HEK293 (cell line): ENCODE measurements at regions not wholly inside any gene's neighbourhood (a gene's known extent, or its start where the extent isn't known, plus 50 kb on each side); places are given as distances from the start of the nearest gene placed in this dataset.

Experiments
- CTCF ChIA-PET: fragments of 350-600 bp; formaldehyde crosslinking; extraction: SDS; loops from one replicate; lab custom pipeline; 2021; ENCODE audit warnings: antibody characterized with exemption; lab: Yijun Ruan, JAX
- POLR2A ChIA-PET: fragments of 300-600 bp; formaldehyde crosslinking; extraction: SDS; loops from one replicate; lab custom pipeline; 2020; ENCODE audit warnings: antibody characterized with exemption, inconsistent platforms; lab: Yijun Ruan, JAX
- H3K27ac ChIP-seq: fragments of 200-500 bp; sonication (Bioruptor generic); 2 replicates; pipeline ENCODE4 v1.5.1; 2014; ENCODE audit warnings: low read depth, low read length, control low read depth, inconsistent platforms; ENCODE audit errors: extremely low read depth
- H3K36me3 ChIP-seq, 2 experiments: fragments of 200-500 bp in 1 of 2; sonication (Bioruptor generic) in 1 of 2; 1 replicate in 1 of 2; 2 replicates in 1 of 2; pipeline ENCODE4 v1.5.1; 2014 to 2017; ENCODE audit warnings: inconsistent platforms in 2 of 2, low read length in 2 of 2; ENCODE audit not compliant: control insufficient read depth in 2 of 2, insufficient read depth in 1 of 2
- H3K4me1 ChIP-seq: fragments of 200-500 bp; sonication (Bioruptor generic); 2 replicates; pipeline ENCODE4 v1.5.1; 2014; ENCODE audit warnings: mild to moderate bottlenecking, low read length, inconsistent platforms; ENCODE audit not compliant: control insufficient read depth, insufficient read depth
- H3K4me3 ChIP-seq: 2 replicates; pipeline ENCODE4 v1.5.1; 2011; ENCODE audit warnings: low read depth, mild to moderate bottlenecking, control low read depth, low read length, moderate library complexity
- H3K9me3 ChIP-seq: fragments of 200-500 bp; sonication (Bioruptor generic); 2 replicates; pipeline ENCODE4 v1.5.1; 2014; ENCODE audit warnings: low read depth, low read length, inconsistent platforms; ENCODE audit not compliant: control insufficient read depth, insufficient read depth
- EGR2 ChIP-seq: fragments of 450-650 bp; formaldehyde crosslinking; IDR thresholded peaks from 2 replicates; pipeline ENCODE4 v1.5.1; 2016; ENCODE audit warnings: low read depth, missing biosample characterization, missing genetic modification characterization
- KLF10 ChIP-seq: fragments of 450-650 bp; IDR thresholded peaks from 2 replicates; pipeline ENCODE4 v1.5.1; 2018; ENCODE audit warnings: missing biosample characterization, mild to moderate bottlenecking, missing genetic modification characterization
- KLF9 ChIP-seq: fragments of 450-650 bp; formaldehyde crosslinking; IDR thresholded peaks from 2 replicates; pipeline ENCODE4 v1.5.1; 2016; ENCODE audit warnings: missing biosample characterization, missing genetic modification characterization, low read depth
- MYNN ChIP-seq: fragments of 450-650 bp; formaldehyde crosslinking; IDR thresholded peaks from 2 replicates; pipeline ENCODE4 v1.5.1; 2016; ENCODE audit warnings: missing biosample characterization, missing genetic modification characterization, borderline replicate concordance
- OVOL3 ChIP-seq: fragments of 450-650 bp; formaldehyde crosslinking; IDR thresholded peaks from 2 replicates; pipeline ENCODE4 v1.5.1; 2016; ENCODE audit warnings: missing biosample characterization, missing genetic modification characterization
- ZFP69B ChIP-seq: fragments of 450-650 bp; formaldehyde crosslinking; IDR thresholded peaks from 2 replicates; pipeline ENCODE4 v1.5.1; 2016; ENCODE audit warnings: missing biosample characterization, missing genetic modification characterization
- ZIC2 ChIP-seq: fragments of 450-650 bp; formaldehyde crosslinking; IDR thresholded peaks from 2 replicates; pipeline ENCODE4 v1.5.1; 2016; ENCODE audit warnings: missing biosample characterization, missing genetic modification characterization
- ZNF221 ChIP-seq: fragments of 450-650 bp; formaldehyde crosslinking; IDR thresholded peaks from 2 replicates; pipeline ENCODE4 v1.5.1; 2017; ENCODE audit warnings: missing biosample characterization, missing genetic modification characterization, borderline replicate concordance
- ZNF311 ChIP-seq: fragments of 450-650 bp; formaldehyde crosslinking; IDR thresholded peaks from 2 replicates; pipeline ENCODE4 v1.5.1; 2017; ENCODE audit warnings: missing biosample characterization, missing genetic modification characterization, borderline replicate concordance
- ZNF324 ChIP-seq: fragments of 450-650 bp; formaldehyde crosslinking; IDR thresholded peaks from 2 replicates; pipeline ENCODE4 v1.5.1; 2016; ENCODE audit warnings: missing biosample characterization, missing genetic modification characterization
- ZNF354C ChIP-seq: fragments of 450-650 bp; formaldehyde crosslinking; IDR thresholded peaks from 2 replicates; pipeline ENCODE4 v1.5.1; 2016; ENCODE audit warnings: missing biosample characterization, missing genetic modification characterization, low read depth, borderline replicate concordance
- ZNF366 ChIP-seq: fragments of 450-650 bp; formaldehyde crosslinking; conservative IDR thresholded peaks from 2 replicates; pipeline ENCODE4 v1.5.1; 2016; ENCODE audit warnings: missing biosample characterization, missing genetic modification characterization
- ZNF394 ChIP-seq: fragments of 450-650 bp; formaldehyde crosslinking; IDR thresholded peaks from 2 replicates; pipeline ENCODE4 v1.5.1; 2016; ENCODE audit warnings: missing biosample characterization, missing genetic modification characterization, mild to moderate bottlenecking, moderate library complexity, borderline replicate concordance
- ZNF707 ChIP-seq: fragments of 450-650 bp; formaldehyde crosslinking; IDR thresholded peaks from 2 replicates; pipeline ENCODE4 v1.5.1; 2016; ENCODE audit warnings: missing biosample characterization, missing genetic modification characterization
- ZNF837 ChIP-seq: fragments of 450-650 bp; formaldehyde crosslinking; IDR thresholded peaks from 2 replicates; pipeline ENCODE4 v1.5.1; 2016; ENCODE audit warnings: missing biosample characterization, missing genetic modification characterization
- TF ChIP-seq, protein P1 (sequence below): fragments of 450-650 bp; formaldehyde crosslinking; IDR thresholded peaks from 2 replicates; pipeline ENCODE4; 2016; ENCODE audit warnings: missing biosample characterization, missing genetic modification characterization
- TF ChIP-seq, protein P2 (sequence below): fragments of 450-650 bp; formaldehyde crosslinking; IDR thresholded peaks from 2 replicates; pipeline ENCODE4 v1.5.1; 2016; ENCODE audit warnings: missing biosample characterization, missing genetic modification characterization
- TF ChIP-seq, protein P3 (sequence below): fragments of 450-650 bp; formaldehyde crosslinking; IDR thresholded peaks from 2 replicates; pipeline ENCODE4 v1.5.1; 2016; ENCODE audit warnings: missing biosample characterization, missing genetic modification characterization

DNA sequence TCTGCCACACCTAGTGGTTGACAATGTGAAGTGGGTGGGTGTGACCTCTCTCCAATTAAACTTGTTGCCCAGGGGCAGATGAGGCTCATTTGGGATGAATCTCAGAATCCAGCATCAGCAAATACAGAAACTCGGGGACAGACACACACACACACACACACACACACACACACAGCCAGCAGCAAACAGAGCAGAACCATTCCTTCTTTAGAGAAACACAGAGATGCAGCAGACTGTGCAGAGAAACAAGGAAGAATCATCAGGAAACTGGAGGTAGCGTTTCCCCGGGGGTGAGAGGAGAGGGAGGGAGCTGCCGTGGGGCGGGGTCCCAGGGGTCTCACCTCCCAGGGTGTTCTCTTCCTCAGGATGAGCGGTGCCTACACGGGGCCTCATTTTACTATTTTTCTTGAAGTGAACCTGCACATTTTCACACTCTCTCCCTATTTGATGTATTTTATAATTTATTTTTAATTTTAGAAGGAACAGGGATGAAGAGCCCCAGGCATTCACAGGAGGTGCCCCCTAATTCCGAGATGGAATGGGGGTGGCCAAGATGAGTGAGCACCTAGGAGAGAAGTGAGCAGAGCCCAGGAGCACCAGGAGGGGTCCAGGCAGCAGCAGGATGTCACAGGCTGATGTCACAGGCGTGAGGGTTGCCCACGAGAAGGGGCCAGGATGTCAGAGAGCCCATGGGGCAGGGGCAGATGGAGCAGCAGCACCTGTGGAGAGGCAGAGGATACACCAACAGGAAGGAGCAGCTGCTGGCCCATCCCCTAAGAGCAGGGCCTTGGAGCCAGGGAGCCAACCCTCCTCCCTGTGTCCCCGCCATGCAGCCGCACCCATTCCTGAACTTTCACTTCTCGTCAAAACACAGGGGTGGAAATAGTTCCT is 85.3 kb upstream of the PPP2R2D start:
- ChIA-PET POLR2A (no interaction called here), CTCF (interaction anchor here (0.7 kb wide), 1 partner anchor 10 kb away, joined by 3 read pairs; no protein-coding TSS in a partner anchor)
- H3K4me3 ChIP-seq, result no peak overlapping the region
- H3K4me1 ChIP-seq, result no peaks in the 10 kb centered on the region
- TF ChIP-seq ZIC2 (tag by site-specific recombination) (peak; percentile 18; the same call in 1 of the 2 replicates), ZNF837 (tag by site-specific recombination) (no peak)
- TF ChIP-seq, protein P1, sequence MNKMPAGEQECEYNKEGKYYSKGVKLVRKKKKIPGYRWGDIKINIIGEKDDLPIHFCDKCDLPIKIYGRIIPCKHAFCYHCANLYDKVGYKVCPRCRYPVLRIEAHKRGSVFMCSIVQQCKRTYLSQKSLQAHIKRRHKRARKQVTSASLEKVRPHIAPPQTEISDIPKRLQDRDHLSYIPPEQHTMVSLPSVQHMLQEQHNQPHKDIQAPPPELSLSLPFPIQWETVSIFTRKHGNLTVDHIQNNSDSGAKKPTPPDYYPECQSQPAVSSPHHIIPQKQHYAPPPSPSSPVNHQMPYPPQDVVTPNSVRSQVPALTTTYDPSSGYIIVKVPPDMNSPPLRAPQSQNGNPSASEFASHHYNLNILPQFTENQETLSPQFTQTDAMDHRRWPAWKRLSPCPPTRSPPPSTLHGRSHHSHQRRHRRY (tag by site-specific recombination), result no peak
- H3K27ac ChIP-seq, result no peak overlapping the region
- no peaks in the 10 kb centered on the region for H3K9me3 ChIP-seq
- no peaks in the 10 kb centered on the region for H3K36me3 ChIP-seq

DNA sequence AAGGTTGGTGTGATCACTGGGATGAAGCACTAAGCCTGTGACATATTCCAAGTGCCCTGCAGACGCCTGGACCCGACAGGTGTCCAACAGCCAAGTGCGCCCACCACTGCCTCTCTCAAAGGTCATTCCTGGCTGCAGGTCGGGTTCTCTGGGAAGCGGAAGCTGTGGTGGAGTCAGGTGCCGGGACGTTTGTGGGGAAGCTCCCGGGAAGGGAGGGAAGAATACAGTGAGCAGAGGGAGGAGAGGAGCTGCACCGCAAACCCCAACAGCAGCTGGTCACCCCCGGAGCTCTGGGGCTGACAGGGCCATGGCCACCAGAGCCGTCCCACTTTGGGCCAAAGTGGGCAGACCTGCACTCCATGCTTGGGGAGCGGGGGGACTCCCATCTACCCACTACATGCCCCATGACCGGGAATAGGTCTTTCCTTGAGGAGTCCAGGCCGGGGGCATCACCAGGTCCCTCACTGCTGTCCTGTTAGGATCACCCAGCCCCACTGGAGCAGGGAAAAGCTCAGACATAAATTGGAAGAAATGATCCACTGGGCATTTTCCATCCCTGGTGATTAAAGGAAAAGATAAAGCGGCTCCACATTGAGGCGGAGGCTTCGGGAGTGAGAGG is 84.5 kb upstream of the PPP2R2D start:
- no peaks in the 10 kb centered on the region for H3K4me1 ChIP-seq
- no peaks in the 10 kb centered on the region for H3K9me3 ChIP-seq
- no peak for TF ChIP-seq KLF9
- TF ChIP-seq ZNF366, result no peak
- no peak for TF ChIP-seq ZNF707 (tag by site-specific recombination)
- TF ChIP-seq, protein P2, sequence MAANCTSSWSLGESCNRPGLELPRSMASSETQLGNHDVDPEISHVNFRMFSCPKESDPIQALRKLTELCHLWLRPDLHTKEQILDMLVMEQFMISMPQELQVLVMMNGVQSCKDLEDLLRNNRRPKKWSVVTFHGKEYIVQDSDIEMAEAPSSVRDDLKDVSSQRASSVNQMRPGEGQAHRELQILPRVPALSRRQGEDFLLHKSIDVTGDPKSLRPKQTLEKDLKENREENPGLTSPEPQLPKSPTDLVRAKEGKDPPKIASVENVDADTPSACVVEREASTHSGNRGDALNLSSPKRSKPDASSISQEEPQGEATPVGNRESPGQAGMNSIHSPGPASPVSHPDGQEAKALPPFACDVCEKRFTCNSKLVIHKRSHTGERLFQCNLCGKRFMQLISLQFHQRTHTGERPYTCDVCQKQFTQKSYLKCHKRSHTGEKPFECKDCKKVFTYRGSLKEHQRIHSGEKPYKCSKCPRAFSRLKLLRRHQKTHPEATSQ (tag by site-specific recombination), result no peak
- TF ChIP-seq MYNN (tag by site-specific recombination), result no peak
- no peak for TF ChIP-seq ZNF221 (tag by site-specific recombination)
- no peak for TF ChIP-seq ZFP69B (tag by site-specific recombination)
- no peak for TF ChIP-seq OVOL3 (tag by site-specific recombination)
- TF ChIP-seq ZNF311 (tag by site-specific recombination), result no peak
- TF ChIP-seq, protein P3, sequence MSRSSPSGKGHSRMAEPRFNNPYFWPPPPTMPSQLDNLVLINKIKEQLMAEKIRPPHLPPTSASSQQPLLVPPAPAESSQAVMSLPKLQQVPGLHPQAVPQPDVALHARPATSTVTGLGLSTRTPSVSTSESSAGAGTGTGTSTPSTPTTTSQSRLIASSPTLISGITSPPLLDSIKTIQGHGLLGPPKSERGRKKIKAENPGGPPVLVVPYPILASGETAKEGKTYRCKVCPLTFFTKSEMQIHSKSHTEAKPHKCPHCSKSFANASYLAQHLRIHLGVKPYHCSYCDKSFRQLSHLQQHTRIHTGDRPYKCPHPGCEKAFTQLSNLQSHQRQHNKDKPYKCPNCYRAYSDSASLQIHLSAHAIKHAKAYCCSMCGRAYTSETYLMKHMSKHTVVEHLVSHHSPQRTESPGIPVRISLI (tag by site-specific recombination), result no peak
- TF ChIP-seq ZNF354C (tag by site-specific recombination), result no peak
- TF ChIP-seq ZNF394, result no peak
- TF ChIP-seq KLF10 (tag by site-specific recombination), result no peak
- no peak for TF ChIP-seq EGR2 (tag by site-specific recombination)
- no peak for TF ChIP-seq ZNF324 (tag by site-specific recombination)
- POLR2A ChIA-PET, result no interaction called here
- H3K4me3 ChIP-seq, result no peak overlapping the region
- CTCF ChIA-PET, result no interaction called here
- H3K27ac ChIP-seq, result no peak overlapping the region
- H3K36me3 ChIP-seq, result no peaks in the 10 kb centered on the region
